ENCODE measurements at regions not wholly inside any gene's neighbourhood (a gene's known extent, or its start where the extent isn't known, plus 50 kb on each side); places are given as distances from the start of the nearest gene placed in this dataset.
A peak's percentile ranks its signal among the peaks of the same experiment; 100 is the strongest.
"Not testable (repeated sequence)": the region's sequence is repeated elsewhere in the genome, so short reads cannot be mapped to it uniquely, and the experiment has no call there.

- DNase-seq, result no peak
These were observed 381.9 kb downstream of the THBS2 start for GRCh38 chr6:168871642-168872315.

DNA sequence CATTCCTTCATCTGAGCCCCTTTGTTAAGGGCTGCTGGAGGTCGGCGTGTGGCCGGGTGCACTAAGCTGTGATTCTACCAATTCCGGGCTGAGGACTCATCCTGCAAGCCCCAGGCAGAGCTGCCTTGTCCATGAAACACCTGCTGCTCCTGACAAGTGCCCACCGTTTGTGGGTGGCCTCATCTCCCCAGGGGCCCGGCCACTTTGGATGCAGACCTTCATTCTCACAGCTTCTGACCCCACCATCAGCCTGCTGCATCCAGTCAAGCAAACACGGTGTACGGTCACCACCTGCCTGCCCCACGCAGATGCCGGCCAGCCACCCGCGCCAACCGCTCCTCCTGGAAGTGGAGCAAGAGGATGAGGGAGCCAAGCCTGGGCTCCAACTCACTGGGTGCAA, 382.7 kb downstream of the THBS2 start:
- DNase-seq, result no peak

DNA sequence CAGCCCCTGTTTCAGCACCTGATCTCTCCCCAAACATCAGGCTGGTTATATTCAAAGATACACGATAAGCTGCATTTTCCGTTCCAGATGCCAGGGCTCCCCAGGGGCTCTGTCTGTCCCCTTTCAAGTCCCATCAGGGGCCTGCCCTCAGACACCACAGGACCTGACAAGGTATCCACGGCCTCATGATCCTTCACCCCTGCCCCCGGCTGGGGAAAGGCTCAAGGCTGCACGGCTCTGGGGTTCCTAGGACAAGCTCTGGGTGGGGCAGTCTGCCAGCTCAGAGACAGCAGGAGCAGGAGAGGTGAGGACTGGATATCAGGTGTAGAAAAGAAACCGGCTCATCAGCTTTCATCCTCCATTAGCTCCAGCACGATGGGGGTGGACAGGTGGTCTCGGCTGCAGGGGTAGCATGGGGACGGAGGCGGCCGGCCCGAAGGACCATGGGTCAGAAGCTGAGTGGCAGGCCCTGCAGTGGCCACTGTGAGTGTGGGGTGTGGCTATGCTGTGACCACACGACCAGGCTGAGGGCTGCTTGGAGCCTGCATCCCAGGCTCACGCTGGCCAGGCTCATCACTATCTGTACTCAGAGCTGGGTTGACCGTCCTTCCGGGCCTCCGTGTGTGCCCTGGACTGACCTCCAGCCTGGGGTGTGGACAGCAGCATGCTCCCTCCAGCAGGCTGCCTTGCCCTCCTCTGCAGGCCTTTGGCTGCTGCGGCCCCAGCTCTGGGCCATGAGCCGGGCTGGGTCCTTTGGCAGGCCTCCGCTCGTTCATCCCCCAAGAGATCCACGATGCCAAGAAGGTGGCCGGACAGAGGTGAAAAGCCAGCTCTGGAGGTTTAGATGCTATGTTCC, 386.2 kb downstream of the THBS2 start:
- no peak for DNase-seq

DNA sequence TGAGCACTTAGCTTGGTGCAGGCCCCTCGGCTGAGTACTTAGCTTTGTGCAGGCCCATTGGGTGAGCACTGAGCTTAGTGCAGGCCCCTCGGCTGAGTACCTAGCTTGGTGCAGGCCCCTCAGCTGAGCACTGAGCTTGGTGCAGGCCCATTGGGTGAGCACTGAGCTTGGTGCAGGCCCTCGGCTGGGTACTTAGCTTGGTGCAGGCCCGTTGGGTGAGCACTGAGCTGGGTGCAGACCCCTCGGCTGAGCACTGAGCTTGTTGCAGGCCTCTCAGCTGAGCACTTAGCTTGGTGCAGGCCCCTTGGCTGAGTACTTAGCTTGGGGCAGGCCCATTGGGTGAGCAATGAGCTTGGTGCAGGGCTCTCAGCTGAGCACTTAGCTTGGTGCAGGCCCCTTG, 387.1 kb downstream of the THBS2 start:
- no peak for DNase-seq

- DNase-seq, result no peak
These were observed 388.1 kb downstream of the THBS2 start for GRCh38 chr6:168865522-168865921.

- no peak for DNase-seq
These were observed 388.8 kb downstream of the THBS2 start for GRCh38 chr6:168864541-168865460.

GRCh38 chr6:168863467-168863866, 390.2 kb downstream of the THBS2 start:
- DNase-seq, result no peak

DNA sequence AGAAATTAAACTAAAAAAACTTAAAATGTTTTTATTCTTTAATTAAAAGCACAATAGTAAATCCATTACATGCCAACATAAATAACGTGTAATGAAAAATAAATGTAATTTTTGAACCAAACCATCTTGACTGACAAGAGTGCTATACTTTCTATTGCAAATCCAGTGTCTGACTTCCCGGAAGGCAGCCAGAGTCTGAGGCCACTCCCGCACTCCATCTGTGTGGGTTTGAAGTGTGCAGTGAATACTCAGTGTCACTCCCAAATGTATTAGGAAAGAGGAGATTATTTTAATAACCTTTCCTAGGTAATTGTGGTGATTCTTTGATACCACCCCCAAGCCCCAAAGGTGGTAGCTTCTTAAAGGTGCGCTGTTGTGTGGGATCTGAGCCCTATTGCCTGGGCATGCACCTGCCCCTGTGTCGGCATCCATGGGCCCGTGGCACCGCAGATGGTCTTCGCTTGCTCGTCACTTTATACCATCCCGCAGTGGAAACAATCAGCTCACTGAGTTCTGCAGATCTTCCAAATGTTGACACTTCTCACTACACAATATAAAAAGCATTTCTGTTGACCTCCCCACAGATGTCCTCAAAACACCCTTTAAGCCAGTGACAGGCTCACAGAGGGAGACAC, 391.2 kb downstream of the THBS2 start:
- no peak for DNase-seq

DNA sequence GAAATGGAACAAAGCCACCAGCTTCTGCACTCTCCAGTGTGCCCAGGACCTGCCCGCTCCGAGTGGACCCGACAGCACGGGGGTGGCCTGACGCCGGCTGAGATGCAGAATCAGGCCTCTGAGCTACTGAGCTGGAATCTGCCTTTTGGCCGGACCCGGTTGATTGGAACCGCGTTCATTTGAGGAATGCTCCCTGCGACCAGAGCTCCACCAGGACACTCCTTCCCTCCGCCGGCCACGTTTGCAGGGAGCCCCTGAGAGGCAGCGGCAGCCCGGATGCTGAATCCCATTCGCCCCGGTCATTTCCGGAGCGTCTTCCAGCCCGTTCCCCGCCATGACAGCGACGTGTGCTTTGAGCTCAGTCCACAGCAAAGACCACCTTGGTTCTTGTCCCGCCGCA, 392.7 kb downstream of the THBS2 start:
- DNase-seq, result no peak

DNA sequence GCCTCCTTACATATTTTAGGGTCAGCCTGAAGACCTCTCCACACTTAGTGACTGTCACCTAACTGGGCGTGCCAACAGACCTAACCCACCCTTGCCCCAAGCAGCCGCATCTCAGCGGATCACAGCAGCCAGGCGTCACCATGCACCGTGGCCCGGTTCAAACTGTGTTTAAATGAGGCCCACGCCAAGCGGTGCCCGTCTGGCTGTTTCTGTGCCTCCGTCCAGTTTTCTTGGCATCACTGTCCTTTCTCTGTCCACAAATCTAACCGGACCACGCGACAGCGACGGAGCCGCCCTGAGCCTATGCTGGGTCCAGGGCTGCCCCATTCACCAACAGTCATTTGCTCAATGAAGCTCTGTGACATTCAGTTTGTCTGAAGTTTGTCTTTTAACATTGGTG, 393.3 kb downstream of the THBS2 start:
- no peak for DNase-seq

- DNase-seq, result no peak
These were observed 394.7 kb downstream of the THBS2 start for GRCh38 chr6:168858926-168859325.

DNA sequence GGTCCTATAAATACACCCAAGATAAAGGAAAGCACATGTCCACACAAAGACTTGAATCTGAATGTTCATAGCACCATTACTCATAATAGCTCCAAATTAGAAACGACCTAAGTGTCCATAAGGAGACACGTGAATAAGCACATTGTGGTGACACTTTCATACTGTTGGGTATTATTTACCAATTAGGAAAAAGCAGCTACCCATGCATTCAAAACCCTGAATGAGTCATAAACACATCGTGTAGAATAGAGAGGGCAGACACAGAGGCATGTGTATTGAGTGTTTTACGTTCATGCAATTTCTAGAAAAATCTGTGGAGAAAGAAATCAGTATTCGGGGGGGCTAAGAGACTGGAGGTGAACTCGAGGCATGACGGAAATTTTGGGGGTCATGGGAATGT, 396.7 kb downstream of the THBS2 start:
- DNase-seq, result no peak

GRCh38 chr6:168852376-168852884, 401.2 kb downstream of the THBS2 start:
- DNase-seq, result no peak

DNA sequence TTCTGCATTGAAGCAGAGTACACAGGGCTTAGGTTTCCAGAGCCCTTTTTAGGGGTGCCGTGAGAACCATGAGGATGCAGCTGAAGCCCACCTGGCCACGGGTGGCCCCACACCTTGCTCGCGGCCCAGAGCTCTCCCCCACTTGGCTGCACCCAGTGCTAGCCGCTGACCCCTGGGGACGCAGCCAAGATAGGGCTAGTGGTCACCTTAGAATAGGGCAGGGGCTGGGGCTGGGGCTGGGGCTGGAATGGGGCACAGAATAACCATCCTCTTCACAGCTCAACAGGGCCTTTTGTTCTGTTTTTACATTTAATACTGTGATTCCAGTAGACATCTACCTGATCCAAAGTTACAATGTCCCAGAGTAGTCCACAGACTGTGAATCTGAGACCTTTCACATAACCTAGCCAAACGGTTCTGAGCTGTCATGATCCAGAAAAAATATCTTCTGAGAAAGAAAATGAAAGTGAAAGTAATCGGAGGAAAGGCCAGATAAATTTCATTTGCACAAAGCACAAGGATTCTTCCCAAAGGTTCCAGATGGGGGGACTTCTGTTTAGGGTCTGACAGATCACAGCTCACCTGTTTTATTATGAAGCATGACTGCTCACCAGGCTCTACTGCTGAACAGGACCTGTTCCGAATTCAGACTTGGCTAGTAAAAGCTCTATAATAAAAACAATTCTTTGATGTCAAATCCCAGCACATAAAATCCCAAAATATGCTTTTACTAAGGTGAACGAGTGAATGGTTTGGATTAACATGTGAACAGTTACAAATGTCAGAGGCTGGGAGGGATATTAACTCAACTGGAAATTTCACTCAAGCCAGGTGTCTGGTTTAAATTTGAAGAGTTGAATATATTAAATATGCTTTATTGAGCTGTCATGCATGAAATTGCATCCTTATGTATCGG, 401.9 kb downstream of the THBS2 start:
- peak; percentile 4 for DNase-seq

GRCh38 chr6:168850027-168850736, 403.5 kb downstream of the THBS2 start:
- DNase-seq, result not testable (repeated sequence)

GRCh38 chr6:168849459-168849858, 404.2 kb downstream of the THBS2 start:
- no peak for DNase-seq

GRCh38 chr6:168848797-168849196, 404.8 kb downstream of the THBS2 start:
- DNase-seq, result no peak

DNA sequence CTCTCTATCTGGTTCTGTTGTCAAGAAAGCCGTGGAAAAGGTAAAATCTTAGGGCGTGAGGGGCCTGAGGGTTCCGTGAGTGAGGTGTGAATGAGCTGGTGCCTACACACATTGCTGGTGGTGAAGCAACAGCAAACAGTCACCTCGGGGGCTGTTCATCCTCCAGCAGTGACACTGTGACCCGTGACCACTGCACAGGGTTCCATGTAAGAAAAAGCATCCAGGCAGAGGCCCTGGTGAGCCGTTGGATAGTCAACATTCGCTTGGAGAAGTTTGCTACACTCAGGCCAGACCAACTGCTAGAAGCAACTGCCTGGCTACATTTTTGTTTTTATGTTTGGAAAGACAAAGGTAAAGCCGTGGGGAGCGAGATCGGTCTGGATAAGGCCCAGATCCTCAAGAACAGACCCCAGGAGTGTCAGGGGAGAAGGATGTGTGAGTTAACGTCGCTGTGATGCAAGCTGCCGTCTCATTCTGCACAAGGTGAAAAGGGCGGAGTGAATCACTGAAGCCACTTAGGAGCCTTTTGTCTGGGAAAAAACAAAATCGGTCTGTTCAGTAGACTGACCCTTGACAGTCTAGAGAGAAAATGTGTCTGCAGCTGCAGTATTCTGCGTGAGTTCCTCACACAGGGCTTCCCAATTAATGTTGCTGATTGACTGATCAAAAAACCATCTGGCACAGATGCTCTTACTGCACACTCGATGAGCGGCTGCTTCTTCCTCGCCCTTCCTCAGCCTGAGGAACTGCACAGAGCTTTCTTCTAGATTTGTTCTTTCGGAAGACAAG, 404.0 kb downstream of the SMOC2 start:
- no peak for DNase-seq

DNA sequence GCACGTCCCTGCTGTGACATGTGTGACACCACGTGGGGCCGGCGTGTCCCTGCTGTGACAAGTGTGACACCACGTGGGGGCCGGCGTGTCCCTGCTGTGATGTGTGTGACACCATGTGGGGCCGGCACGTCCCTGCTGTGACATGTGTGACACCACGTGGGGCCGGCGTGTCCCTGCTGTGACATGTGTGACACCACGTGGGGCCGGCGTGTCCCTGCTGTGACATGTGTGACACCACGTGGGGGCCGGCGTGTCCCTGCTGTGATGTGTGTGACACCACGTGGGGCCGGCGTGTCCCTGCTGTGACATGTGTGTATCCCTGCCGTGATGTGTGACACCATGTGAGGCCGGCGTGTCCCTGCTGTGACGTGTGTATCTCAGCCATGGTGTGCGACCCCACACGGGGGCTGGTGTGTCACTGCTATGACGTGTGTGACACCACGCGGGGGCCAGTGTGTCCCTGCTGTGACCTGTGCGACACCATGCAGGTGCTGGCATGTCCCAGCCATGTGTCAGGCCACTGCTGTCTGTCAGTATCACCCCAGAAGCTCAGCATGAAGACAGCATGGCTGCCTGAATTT, 401.7 kb downstream of the SMOC2 start:
- not testable (repeated sequence) for DNase-seq

Measured in suppressor macrophage treated with lipopolysaccharide for 4 hours (primary cell).